ENCODE measurements at regions not wholly inside any gene's neighbourhood (a gene's known extent, or its start where the extent isn't known, plus 50 kb on each side); places are given as distances from the start of the nearest gene placed in this dataset.

GRCh38 chr7:81473236-81473635, 296.6 kb downstream of the HGF start:
- no peaks in the 10 kb centered on the region for H3K27me3 ChIP-seq (ENCODE audit: control insufficient read depth, insufficient read depth, low read length)
- no peak for DNase-seq (ENCODE audit: low read depth in 4 of 6, low spot score in 6 of 6)
- no peak overlapping the region for H3K27ac ChIP-seq (ENCODE audit: low read depth, low read length)
- no peak overlapping the region for H3K4me3 ChIP-seq (ENCODE audit: low read depth, low read length)
- no peaks in the 10 kb centered on the region for H3K9me3 ChIP-seq (ENCODE audit: control insufficient read depth, insufficient read depth, low read length)
- no peaks in the 10 kb centered on the region for H3K4me1 ChIP-seq (ENCODE audit: control insufficient read depth, insufficient read depth, low read length)
- no peaks in the 10 kb centered on the region for H3K36me3 ChIP-seq (ENCODE audit: control insufficient read depth, insufficient read depth, low read length)
- 85% methylated on average over 4 of the region's 6 CpGs for WGBS (ENCODE audit: insufficient coverage)

GRCh38 chr7:81470724-81471379, 299.0 kb downstream of the HGF start:
- no peaks in the 10 kb centered on the region for H3K4me1 ChIP-seq (ENCODE audit: control insufficient read depth, insufficient read depth, low read length)
- no peaks in the 10 kb centered on the region for H3K9me3 ChIP-seq (ENCODE audit: control insufficient read depth, insufficient read depth, low read length)
- H3K27me3 ChIP-seq (ENCODE audit: control insufficient read depth, insufficient read depth, low read length): no peaks in the 10 kb centered on the region
- H3K27ac ChIP-seq (ENCODE audit: low read depth, low read length): no peak overlapping the region
- no peaks in the 10 kb centered on the region for H3K36me3 ChIP-seq (ENCODE audit: control insufficient read depth, insufficient read depth, low read length)
- DNase-seq (ENCODE audit: low read depth in 4 of 6, low spot score in 6 of 6): no peak
- H3K4me3 ChIP-seq (ENCODE audit: low read depth, low read length): no peak overlapping the region
- 92% methylated on average over 3 of the region's 6 CpGs for WGBS (ENCODE audit: insufficient coverage)

GRCh38 chr7:81469869-81470723, 299.8 kb downstream of the HGF start:
- no peaks in the 10 kb centered on the region for H3K36me3 ChIP-seq (ENCODE audit: control insufficient read depth, insufficient read depth, low read length)
- no peak overlapping the region for H3K4me3 ChIP-seq (ENCODE audit: low read depth, low read length)
- H3K9me3 ChIP-seq (ENCODE audit: control insufficient read depth, insufficient read depth, low read length): no peaks in the 10 kb centered on the region
- no peaks in the 10 kb centered on the region for H3K27me3 ChIP-seq (ENCODE audit: control insufficient read depth, insufficient read depth, low read length)
- DNase-seq (ENCODE audit: low read depth in 4 of 6, low spot score in 6 of 6): peak in 5 of 6 donors; percentile 38 to 94 (median 62)
- H3K4me1 ChIP-seq (ENCODE audit: control insufficient read depth, insufficient read depth, low read length): no peaks in the 10 kb centered on the region
- H3K27ac ChIP-seq (ENCODE audit: low read depth, low read length): no peak overlapping the region
- 8% methylated on average over 6 of the region's 9 CpGs for WGBS (ENCODE audit: insufficient coverage)

- H3K36me3 ChIP-seq (ENCODE audit: control insufficient read depth, insufficient read depth, low read length): no peaks in the 10 kb centered on the region
- no peak overlapping the region for H3K4me3 ChIP-seq (ENCODE audit: low read depth, low read length)
- DNase-seq (ENCODE audit: low read depth in 4 of 6, low spot score in 6 of 6): peak in 1 of 6 donors; percentile 15
- WGBS (ENCODE audit: insufficient coverage): no CpG with 5 or more reads among the region's 2 CpGs
- no peaks in the 10 kb centered on the region for H3K27me3 ChIP-seq (ENCODE audit: control insufficient read depth, insufficient read depth, low read length)
- no peak overlapping the region for H3K27ac ChIP-seq (ENCODE audit: low read depth, low read length)
- no peaks in the 10 kb centered on the region for H3K9me3 ChIP-seq (ENCODE audit: control insufficient read depth, insufficient read depth, low read length)
- H3K4me1 ChIP-seq (ENCODE audit: control insufficient read depth, insufficient read depth, low read length): no peaks in the 10 kb centered on the region
Observed at GRCh38 chr7:81469153-81469868, 300.5 kb downstream of the HGF start.

GRCh38 chr7:81468526-81468925, 301.3 kb downstream of the HGF start:
- Histone ChIP-seq H3K27ac (ENCODE audit: low read depth, low read length) (no peak overlapping the region), H3K4me1 (ENCODE audit: control insufficient read depth, insufficient read depth, low read length) (no peaks in the 10 kb centered on the region), H3K4me3 (ENCODE audit: low read depth, low read length) (no peak overlapping the region), H3K9me3 (ENCODE audit: control insufficient read depth, insufficient read depth, low read length) (no peaks in the 10 kb centered on the region), H3K36me3 (ENCODE audit: control insufficient read depth, insufficient read depth, low read length) (no peaks in the 10 kb centered on the region), H3K27me3 (ENCODE audit: control insufficient read depth, insufficient read depth, low read length) (no peaks in the 10 kb centered on the region)
- DNase-seq (ENCODE audit: low read depth in 4 of 6, low spot score in 6 of 6): no peak

GRCh38 chr7:81467964-81468363, 301.9 kb downstream of the HGF start:
- DNase-seq (ENCODE audit: low read depth in 4 of 6, low spot score in 6 of 6): no peak
- Histone ChIP-seq H3K27me3 (ENCODE audit: control insufficient read depth, insufficient read depth, low read length) (no peaks in the 10 kb centered on the region), H3K4me1 (ENCODE audit: control insufficient read depth, insufficient read depth, low read length) (no peaks in the 10 kb centered on the region), H3K4me3 (ENCODE audit: low read depth, low read length) (no peak overlapping the region), H3K9me3 (ENCODE audit: control insufficient read depth, insufficient read depth, low read length) (no peaks in the 10 kb centered on the region), H3K27ac (ENCODE audit: low read depth, low read length) (no peak overlapping the region), H3K36me3 (ENCODE audit: control insufficient read depth, insufficient read depth, low read length) (no peaks in the 10 kb centered on the region)
- WGBS (ENCODE audit: insufficient coverage): 80% methylated on average over 1 of the region's 4 CpGs

- Histone ChIP-seq H3K36me3 (ENCODE audit: control insufficient read depth, insufficient read depth, low read length) (no peaks in the 10 kb centered on the region), H3K4me1 (ENCODE audit: control insufficient read depth, insufficient read depth, low read length) (no peaks in the 10 kb centered on the region), H3K4me3 (ENCODE audit: low read depth, low read length) (no peak overlapping the region), H3K27ac (ENCODE audit: low read depth, low read length) (no peak overlapping the region), H3K27me3 (ENCODE audit: control insufficient read depth, insufficient read depth, low read length) (no peaks in the 10 kb centered on the region), H3K9me3 (ENCODE audit: control insufficient read depth, insufficient read depth, low read length) (no peaks in the 10 kb centered on the region)
- DNase-seq (ENCODE audit: low read depth in 4 of 6, low spot score in 6 of 6): no peak
- no CpG with 5 or more reads among the region's 1 CpG for WGBS (ENCODE audit: insufficient coverage)
Observed at GRCh38 chr7:81462672-81463071, 307.2 kb downstream of the HGF start.

- H3K27me3 ChIP-seq (ENCODE audit: control insufficient read depth, insufficient read depth, low read length): no peaks in the 10 kb centered on the region
- no peaks in the 10 kb centered on the region for H3K36me3 ChIP-seq (ENCODE audit: control insufficient read depth, insufficient read depth, low read length)
- H3K27ac ChIP-seq (ENCODE audit: low read depth, low read length): no peak overlapping the region
- H3K4me1 ChIP-seq (ENCODE audit: control insufficient read depth, insufficient read depth, low read length): no peaks in the 10 kb centered on the region
- peak in 1 of 6 donors; percentile 27 for DNase-seq (ENCODE audit: low read depth in 4 of 6, low spot score in 6 of 6)
- H3K4me3 ChIP-seq (ENCODE audit: low read depth, low read length): no peak overlapping the region
- no CpG with 5 or more reads among the region's 1 CpG for WGBS (ENCODE audit: insufficient coverage)
- no peaks in the 10 kb centered on the region for H3K9me3 ChIP-seq (ENCODE audit: control insufficient read depth, insufficient read depth, low read length)
Observed at GRCh38 chr7:81460250-81461045, 309.4 kb downstream of the HGF start.

GRCh38 chr7:81459485-81459884, 310.4 kb downstream of the HGF start:
- Histone ChIP-seq H3K27ac (ENCODE audit: low read depth, low read length) (no peak overlapping the region), H3K9me3 (ENCODE audit: control insufficient read depth, insufficient read depth, low read length) (no peaks in the 10 kb centered on the region), H3K36me3 (ENCODE audit: control insufficient read depth, insufficient read depth, low read length) (no peaks in the 10 kb centered on the region), H3K27me3 (ENCODE audit: control insufficient read depth, insufficient read depth, low read length) (no peaks in the 10 kb centered on the region), H3K4me1 (ENCODE audit: control insufficient read depth, insufficient read depth, low read length) (no peaks in the 10 kb centered on the region), H3K4me3 (ENCODE audit: low read depth, low read length) (no peak overlapping the region)
- no peak for DNase-seq (ENCODE audit: low read depth in 4 of 6, low spot score in 6 of 6)
- no CpG with 5 or more reads among the region's 2 CpGs for WGBS (ENCODE audit: insufficient coverage)
